ENCODE measurements at regions not wholly inside any gene's neighbourhood (a gene's known extent, or its start where the extent isn't known, plus 50 kb on each side); places are given as distances from the start of the nearest gene placed in this dataset.

DNA sequence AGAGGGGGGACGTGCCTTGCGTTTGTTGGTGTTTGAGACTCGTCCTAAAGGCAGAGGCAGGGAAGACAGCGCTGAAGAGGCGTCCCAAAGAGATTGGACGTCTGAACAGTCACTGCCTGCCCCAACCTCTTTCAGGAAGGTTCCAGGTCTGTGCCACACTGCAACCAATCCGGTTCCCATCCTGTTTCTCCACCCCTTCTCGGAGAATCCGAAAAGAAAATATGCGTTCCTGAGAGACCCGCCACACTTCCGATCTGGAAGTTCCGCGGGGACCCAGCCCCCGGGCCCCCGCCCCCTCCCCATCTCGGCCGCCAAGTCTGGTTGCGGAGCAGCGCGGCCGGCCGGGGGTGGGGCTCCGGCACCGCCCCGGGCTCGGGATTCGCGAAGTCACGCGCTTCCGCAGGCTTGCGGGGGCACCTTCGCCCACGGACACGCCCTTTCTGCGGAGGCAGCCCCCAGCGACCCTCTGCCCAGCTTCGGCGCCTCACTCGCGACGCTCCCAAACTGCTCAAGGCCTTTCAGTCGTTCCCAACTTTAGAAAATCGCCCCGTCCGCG is 124.5 kb upstream of the DPYD start:
- H3K27ac ChIP-seq (ENCODE audit: control insufficient read depth, insufficient read depth) = no peak overlapping the region
- WGBS (ENCODE audit: insufficient coverage, insufficient replicate concordance, low lambda C conversion rate, missing lambda C conversion rate) = 30% methylated on average over 22 of the region's 48 CpGs
- H3K79me2 ChIP-seq (ENCODE audit: control insufficient read depth, insufficient read depth, low read length) = no peaks in the 10 kb centered on the region
- H3K9me3 ChIP-seq (replicated peaks; ENCODE audit: control insufficient read depth, insufficient read depth, low read length) = no peaks in the 10 kb centered on the region
- ChIA-PET CTCF (no interaction called here), RAD21 (ENCODE audit: unreplicated experiment) (no interaction called here), SMC1A (ENCODE audit: uncharacterized antibody, unreplicated experiment) (no interaction called here), POLR2A (no interaction called here)
- ATAC-seq = no peak
- H3K36me3 ChIP-seq (ENCODE audit: control insufficient read depth in 2 of 2, insufficient read depth in 2 of 2, low read length in 1 of 2) = no peaks in the 10 kb centered on the region
- H4K20me1 ChIP-seq (ENCODE audit: control insufficient read depth, insufficient read depth) = no peaks in the 10 kb centered on the region
- no peaks in the 10 kb centered on the region for H3K4me1 ChIP-seq (ENCODE audit: control insufficient read depth, insufficient read depth, low read length)
- H3K9ac ChIP-seq (ENCODE audit: control insufficient read depth, insufficient read depth, low read length) = no peak overlapping the region
- no peak overlapping the region for H3K4me3 ChIP-seq
- H3K27me3 ChIP-seq (replicated peaks in 1 of 2; ENCODE audit: control insufficient read depth in 2 of 2, insufficient read depth in 2 of 2, low read length in 1 of 2) = peaks cover 11 to 22% of the 10 kb centered on the region in 2 experiments
- no peak for DNase-seq (ENCODE audit: low read depth, low spot score)
- H2AFZ ChIP-seq (ENCODE audit: control insufficient read depth, low read depth, low read length) = no peak overlapping the region
- H3K4me2 ChIP-seq (ENCODE audit: control insufficient read depth, insufficient read depth) = no peak overlapping the region
- FAIRE-seq = no peak
- no TSS peak for BruUV-seq (replicated peaks)
- in situ Hi-C loops (cut with MboI) (loop anchor here (10.0 kb wide), 1 partner anchor 900 kb away; no protein-coding TSS in a partner anchor), intact Hi-C loops (cut with micrococcal nuclease; ENCODE audit: unreplicated experiment) (no loop called here)
- no peak for TF ChIP-seq WRNIP1 (IDR thresholded peaks at IDR 0.05; ENCODE audit: borderline replicate concordance, low read depth, low read length)
- TF ChIP-seq, protein P1, sequence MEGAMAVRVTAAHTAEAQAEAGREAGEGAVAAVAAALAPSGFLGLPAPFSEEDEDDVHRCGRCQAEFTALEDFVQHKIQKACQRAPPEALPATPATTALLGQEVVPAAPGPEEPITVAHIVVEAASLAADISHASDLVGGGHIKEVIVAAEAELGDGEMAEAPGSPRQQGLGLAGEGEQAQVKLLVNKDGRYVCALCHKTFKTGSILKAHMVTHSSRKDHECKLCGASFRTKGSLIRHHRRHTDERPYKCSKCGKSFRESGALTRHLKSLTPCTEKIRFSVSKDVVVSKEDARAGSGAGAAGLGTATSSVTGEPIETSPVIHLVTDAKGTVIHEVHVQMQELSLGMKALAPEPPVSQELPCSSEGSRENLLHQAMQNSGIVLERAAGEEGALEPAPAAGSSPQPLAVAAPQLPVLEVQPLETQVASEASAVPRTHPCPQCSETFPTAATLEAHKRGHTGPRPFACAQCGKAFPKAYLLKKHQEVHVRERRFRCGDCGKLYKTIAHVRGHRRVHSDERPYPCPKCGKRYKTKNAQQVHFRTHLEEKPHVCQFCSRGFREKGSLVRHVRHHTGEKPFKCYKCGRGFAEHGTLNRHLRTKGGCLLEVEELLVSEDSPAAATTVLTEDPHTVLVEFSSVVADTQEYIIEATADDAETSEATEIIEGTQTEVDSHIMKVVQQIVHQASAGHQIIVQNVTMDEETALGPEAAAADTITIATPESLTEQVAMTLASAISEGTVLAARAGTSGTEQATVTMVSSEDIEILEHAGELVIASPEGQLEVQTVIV (IDR thresholded peaks at IDR 0.05; ENCODE audit: borderline replicate concordance, partially characterized antibody) = no peak
- TF ChIP-seq, protein P2, sequence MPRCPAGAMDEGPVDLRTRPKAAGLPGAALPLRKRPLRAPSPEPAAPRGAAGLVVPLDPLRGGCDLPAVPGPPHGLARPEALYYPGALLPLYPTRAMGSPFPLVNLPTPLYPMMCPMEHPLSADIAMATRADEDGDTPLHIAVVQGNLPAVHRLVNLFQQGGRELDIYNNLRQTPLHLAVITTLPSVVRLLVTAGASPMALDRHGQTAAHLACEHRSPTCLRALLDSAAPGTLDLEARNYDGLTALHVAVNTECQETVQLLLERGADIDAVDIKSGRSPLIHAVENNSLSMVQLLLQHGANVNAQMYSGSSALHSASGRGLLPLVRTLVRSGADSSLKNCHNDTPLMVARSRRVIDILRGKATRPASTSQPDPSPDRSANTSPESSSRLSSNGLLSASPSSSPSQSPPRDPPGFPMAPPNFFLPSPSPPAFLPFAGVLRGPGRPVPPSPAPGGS (IDR thresholded peaks at IDR 0.05; ENCODE audit: borderline replicate concordance, insufficient read depth, low read depth, low read length, poor library complexity, severe bottlenecking) = no peak
- TF ChIP-seq STAT1 (conservative IDR thresholded peaks at IDR 0.05) = no peak
- TF ChIP-seq SMAD5 (IDR thresholded peaks at IDR 0.05; ENCODE audit: low read depth) = no peak
- TF ChIP-seq YY1 (IDR thresholded peaks at IDR 0.05; ENCODE audit: low read depth, low read length) = no peak
- TF ChIP-seq, protein P3, sequence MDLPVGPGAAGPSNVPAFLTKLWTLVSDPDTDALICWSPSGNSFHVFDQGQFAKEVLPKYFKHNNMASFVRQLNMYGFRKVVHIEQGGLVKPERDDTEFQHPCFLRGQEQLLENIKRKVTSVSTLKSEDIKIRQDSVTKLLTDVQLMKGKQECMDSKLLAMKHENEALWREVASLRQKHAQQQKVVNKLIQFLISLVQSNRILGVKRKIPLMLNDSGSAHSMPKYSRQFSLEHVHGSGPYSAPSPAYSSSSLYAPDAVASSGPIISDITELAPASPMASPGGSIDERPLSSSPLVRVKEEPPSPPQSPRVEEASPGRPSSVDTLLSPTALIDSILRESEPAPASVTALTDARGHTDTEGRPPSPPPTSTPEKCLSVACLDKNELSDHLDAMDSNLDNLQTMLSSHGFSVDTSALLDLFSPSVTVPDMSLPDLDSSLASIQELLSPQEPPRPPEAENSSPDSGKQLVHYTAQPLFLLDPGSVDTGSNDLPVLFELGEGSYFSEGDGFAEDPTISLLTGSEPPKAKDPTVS (IDR thresholded peaks at IDR 0.05; ENCODE audit: low read depth, low read length) = no peak
- TF ChIP-seq CHD1 (IDR thresholded peaks at IDR 0.05; ENCODE audit: low read depth, low read length) = no peak
- TF ChIP-seq EED (IDR thresholded peaks at IDR 0.05; ENCODE audit: low read depth) = no peak
- TF ChIP-seq, protein P4, sequence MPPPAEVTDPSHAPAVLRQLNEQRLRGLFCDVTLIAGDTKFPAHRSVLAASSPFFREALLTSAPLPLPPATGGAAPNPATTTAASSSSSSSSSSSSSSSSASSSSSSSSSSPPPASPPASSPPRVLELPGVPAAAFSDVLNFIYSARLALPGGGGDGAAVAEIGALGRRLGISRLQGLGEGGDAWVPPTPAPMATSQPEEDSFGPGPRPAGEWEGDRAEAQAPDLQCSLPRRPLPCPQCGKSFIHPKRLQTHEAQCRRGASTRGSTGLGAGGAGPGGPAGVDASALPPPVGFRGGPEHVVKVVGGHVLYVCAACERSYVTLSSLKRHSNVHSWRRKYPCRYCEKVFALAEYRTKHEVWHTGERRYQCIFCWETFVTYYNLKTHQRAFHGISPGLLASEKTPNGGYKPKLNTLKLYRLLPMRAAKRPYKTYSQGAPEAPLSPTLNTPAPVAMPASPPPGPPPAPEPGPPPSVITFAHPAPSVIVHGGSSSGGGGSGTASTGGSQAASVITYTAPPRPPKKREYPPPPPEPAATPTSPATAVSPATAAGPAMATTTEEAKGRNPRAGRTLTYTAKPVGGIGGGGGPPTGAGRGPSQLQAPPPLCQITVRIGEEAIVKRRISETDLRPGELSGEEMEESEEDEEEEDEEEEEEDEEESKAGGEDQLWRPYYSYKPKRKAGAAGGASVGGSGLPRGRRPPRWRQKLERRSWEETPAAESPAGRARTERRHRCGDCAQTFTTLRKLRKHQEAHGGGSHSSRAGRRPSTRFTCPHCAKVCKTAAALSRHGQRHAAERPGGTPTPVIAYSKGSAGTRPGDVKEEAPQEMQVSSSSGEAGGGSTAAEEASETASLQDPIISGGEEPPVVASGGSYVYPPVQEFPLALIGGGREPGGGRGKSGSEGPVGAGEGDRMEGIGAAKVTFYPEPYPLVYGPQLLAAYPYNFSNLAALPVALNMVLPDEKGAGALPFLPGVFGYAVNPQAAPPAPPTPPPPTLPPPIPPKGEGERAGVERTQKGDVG (CRISPR knock-in tag; IDR thresholded peaks at IDR 0.05) = no peak
- TF ChIP-seq, protein P5, sequence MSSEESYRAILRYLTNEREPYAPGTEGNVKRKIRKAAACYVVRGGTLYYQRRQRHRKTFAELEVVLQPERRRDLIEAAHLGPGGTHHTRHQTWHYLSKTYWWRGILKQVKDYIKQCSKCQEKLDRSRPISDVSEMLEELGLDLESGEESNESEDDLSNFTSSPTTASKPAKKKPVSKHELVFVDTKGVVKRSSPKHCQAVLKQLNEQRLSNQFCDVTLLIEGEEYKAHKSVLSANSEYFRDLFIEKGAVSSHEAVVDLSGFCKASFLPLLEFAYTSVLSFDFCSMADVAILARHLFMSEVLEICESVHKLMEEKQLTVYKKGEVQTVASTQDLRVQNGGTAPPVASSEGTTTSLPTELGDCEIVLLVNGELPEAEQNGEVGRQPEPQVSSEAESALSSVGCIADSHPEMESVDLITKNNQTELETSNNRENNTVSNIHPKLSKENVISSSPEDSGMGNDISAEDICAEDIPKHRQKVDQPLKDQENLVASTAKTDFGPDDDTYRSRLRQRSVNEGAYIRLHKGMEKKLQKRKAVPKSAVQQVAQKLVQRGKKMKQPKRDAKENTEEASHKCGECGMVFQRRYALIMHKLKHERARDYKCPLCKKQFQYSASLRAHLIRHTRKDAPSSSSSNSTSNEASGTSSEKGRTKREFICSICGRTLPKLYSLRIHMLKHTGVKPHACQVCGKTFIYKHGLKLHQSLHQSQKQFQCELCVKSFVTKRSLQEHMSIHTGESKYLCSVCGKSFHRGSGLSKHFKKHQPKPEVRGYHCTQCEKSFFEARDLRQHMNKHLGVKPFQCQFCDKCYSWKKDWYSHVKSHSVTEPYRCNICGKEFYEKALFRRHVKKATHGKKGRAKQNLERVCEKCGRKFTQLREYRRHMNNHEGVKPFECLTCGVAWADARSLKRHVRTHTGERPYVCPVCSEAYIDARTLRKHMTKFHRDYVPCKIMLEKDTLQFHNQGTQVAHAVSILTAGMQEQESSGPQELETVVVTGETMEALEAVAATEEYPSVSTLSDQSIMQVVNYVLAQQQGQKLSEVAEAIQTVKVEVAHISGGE (CRISPR knock-in tag; IDR thresholded peaks at IDR 0.05) = no peak
- TF ChIP-seq POLR2A (IDR thresholded peaks at IDR 0.05; ENCODE audit: low read depth, low read length) = no peak
- no peak for TF ChIP-seq KAT2A (conservative IDR thresholded peaks at IDR 0.05; ENCODE audit: control insufficient read depth, low read depth, low read length)

Measured in GM12878 (cell line).